Omental fat pad (tissue), 3 donors: ENCODE measurements at regions not wholly inside any gene's neighbourhood (a gene's known extent, or its start where the extent isn't known, plus 50 kb on each side); places are given as distances from the start of the nearest gene placed in this dataset.

ENCODE experiments used
- ATAC-seq: fragments of 150-250 bp; one replicate; pipeline ENCODE4 v1.9.1; 2016; ENCODE audit warnings: mild to moderate bottlenecking, moderate library complexity; ENCODE audit not compliant: low FRiP score
- DNase-seq: peaks from one replicate; pipeline ENCODE4 v3.0.0-alpha.2; 2019; ENCODE audit warnings: low spot score
- CTCF ChIP-seq, 3 donors: fragments of 450-650 bp; IDR thresholded peaks; one replicate each; pipeline ENCODE4 v1.5.1; 2016 to 2017; ENCODE audit warnings: antibody characterized with exemption in 3 of 3, mild to moderate bottlenecking in 3 of 3, moderate library complexity in 2 of 3

DNA sequence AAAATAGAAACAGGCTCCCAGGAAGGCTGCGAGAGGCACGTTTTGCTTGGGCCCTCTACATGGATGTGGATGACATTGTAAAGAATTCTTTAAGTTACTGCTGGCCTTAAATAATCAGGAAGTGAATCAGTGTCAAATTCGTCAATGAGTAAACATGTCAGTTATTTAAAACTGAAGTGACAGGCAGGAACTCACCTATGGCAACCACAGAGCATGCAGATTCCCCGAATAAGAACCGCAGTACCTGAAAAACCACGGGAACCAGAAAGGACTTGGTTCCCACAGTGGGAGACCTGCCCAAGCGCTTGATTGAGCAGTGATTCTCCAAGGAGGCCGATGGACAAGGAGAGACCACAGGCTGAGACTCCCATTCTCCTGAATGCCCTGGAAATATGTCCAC lies 351.2 kb upstream of the AKR1E2 start:
- DNase-seq (no peak), ATAC-seq (no peak)
- no peak for TF ChIP-seq CTCF (IDR thresholded peaks at IDR 0.05)

DNA sequence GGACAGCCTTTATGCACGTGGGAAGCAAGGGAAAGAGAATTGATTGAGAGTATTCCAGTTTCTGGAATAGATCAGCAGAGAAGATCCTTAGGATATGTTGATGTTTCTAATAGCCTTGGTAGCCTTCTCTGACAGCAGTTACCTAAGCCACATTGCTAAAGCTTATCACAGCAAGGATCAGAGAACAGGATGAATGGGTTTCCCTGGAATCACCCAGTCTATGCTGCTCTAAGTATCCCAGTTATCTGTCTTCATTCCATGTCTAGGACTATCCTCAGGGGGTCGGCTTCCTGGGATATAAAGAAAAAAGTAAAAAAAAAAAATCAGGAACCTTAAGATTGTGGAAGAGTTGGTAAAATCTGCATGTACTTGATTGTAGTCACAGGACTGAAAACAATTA lies 352.0 kb upstream of the AKR1E2 start:
- ATAC-seq (no peak), DNase-seq (no peak)
- TF ChIP-seq CTCF (IDR thresholded peaks at IDR 0.05): no peak

- no peak for ATAC-seq
- no peak for DNase-seq
- TF ChIP-seq CTCF (IDR thresholded peaks at IDR 0.05): no peak
Measured at GRCh38 chr10:4472190-4472904, 353.7 kb upstream of the AKR1E2 start.

- no peak for TF ChIP-seq CTCF (IDR thresholded peaks at IDR 0.05)
- DNase-seq: no peak
- peak; percentile 48 for ATAC-seq
Measured at GRCh38 chr10:4470231-4470835, 355.7 kb upstream of the AKR1E2 start.

- DNase-seq (no peak), ATAC-seq (no peak)
- TF ChIP-seq CTCF (IDR thresholded peaks at IDR 0.05): no peak
Measured at GRCh38 chr10:4467481-4467880, 358.5 kb upstream of the AKR1E2 start.

GRCh38 chr10:4460267-4460666 lies 365.7 kb upstream of the AKR1E2 start:
- no peak for TF ChIP-seq CTCF (IDR thresholded peaks at IDR 0.05)
- DNase-seq: no peak
- ATAC-seq: no peak

GRCh38 chr10:4459531-4459930 lies 366.5 kb upstream of the AKR1E2 start:
- TF ChIP-seq CTCF (IDR thresholded peaks at IDR 0.05): no peak
- DNase-seq (no peak), ATAC-seq (no peak)
